Colonic mucosa (tissue), 4 donors: ENCODE measurements at regions not wholly inside any gene's neighbourhood (a gene's known extent, or its start where the extent isn't known, plus 50 kb on each side); places are given as distances from the start of the nearest gene placed in this dataset.

Experiments
- DNase-seq: peaks from one replicate; pipeline ENCODE4 v3.0.0-alpha.2; 2020
- H3K27ac ChIP-seq: fragments of 200-600 bp; one replicate; pipeline ENCODE4 v1.8.0; 2021
- H3K27me3 ChIP-seq: fragments of 200-600 bp; one replicate; pipeline ENCODE4 v1.8.0; 2021
- H3K36me3 ChIP-seq: fragments of 200-600 bp; one replicate; pipeline ENCODE4 v1.8.0; 2021
- H3K4me1 ChIP-seq: fragments of 200-600 bp; one replicate; pipeline ENCODE4 v1.8.0; 2021; ENCODE audit warnings: mild to moderate bottlenecking
- H3K4me3 ChIP-seq: fragments of 200-600 bp; one replicate; pipeline ENCODE4 v1.8.0; 2021
- H3K9ac ChIP-seq, 2 donors: one replicate each; pipeline ENCODE4 v1.7.0; 2013; ENCODE audit warnings: control low read depth in 2 of 2, low read depth in 2 of 2, low read length in 2 of 2
- H3K9me3 ChIP-seq: fragments of 200-600 bp; one replicate; pipeline ENCODE4 v1.8.0; 2021
- intact Hi-C: fragments of 100-400 bp; cut with DNase I; formaldehyde crosslinking; loops from one replicate; pipeline ENCODE4 v1.14.1; 2022
- TF ChIP-seq, protein P1 (sequence below): fragments of 200-600 bp; IDR thresholded peaks from one replicate; pipeline ENCODE4 v1.8.0; 2022; ENCODE audit warnings: antibody characterized with exemption, mild to moderate bottlenecking
- donor health status: healthy.
- donor health status: DM: no; HTN: no; CAD: no.
- donor health status: DM: no; HTN: no; CAD: no.

DNA sequence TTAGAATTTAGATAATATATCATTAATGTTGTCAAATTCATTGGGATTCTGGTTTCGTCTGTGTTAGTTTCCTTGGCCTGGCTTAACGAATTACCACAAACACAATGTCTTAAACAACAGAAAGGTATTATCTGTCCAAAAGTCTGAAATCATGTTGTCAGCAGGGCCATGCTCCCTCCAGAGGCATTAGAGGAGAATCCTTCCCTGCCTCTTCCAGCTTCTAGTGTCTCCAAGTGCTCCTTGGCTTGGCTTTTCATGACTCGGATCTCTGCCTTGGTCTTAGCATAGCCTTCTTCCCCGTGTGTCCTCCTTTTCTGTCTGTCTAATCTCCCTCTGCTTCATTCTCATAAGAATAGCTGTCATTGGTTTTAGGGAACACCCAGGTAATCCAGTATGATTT, 482.5 kb downstream of the SEMA3D start:
- no peak for DNase-seq
- intact Hi-C loops: no loop called here
- TF ChIP-seq, protein P1, sequence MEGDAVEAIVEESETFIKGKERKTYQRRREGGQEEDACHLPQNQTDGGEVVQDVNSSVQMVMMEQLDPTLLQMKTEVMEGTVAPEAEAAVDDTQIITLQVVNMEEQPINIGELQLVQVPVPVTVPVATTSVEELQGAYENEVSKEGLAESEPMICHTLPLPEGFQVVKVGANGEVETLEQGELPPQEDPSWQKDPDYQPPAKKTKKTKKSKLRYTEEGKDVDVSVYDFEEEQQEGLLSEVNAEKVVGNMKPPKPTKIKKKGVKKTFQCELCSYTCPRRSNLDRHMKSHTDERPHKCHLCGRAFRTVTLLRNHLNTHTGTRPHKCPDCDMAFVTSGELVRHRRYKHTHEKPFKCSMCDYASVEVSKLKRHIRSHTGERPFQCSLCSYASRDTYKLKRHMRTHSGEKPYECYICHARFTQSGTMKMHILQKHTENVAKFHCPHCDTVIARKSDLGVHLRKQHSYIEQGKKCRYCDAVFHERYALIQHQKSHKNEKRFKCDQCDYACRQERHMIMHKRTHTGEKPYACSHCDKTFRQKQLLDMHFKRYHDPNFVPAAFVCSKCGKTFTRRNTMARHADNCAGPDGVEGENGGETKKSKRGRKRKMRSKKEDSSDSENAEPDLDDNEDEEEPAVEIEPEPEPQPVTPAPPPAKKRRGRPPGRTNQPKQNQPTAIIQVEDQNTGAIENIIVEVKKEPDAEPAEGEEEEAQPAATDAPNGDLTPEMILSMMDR: no peak
- H3K27ac ChIP-seq: no peak overlapping the region
- H3K4me3 ChIP-seq: no peak overlapping the region
- H3K36me3 ChIP-seq: no peaks in the 10 kb centered on the region
- no peaks in the 10 kb centered on the region for H3K9me3 ChIP-seq
- H3K27me3 ChIP-seq: no peaks in the 10 kb centered on the region
- H3K9ac ChIP-seq: no peak overlapping the region
- no peaks in the 10 kb centered on the region for H3K4me1 ChIP-seq

DNA sequence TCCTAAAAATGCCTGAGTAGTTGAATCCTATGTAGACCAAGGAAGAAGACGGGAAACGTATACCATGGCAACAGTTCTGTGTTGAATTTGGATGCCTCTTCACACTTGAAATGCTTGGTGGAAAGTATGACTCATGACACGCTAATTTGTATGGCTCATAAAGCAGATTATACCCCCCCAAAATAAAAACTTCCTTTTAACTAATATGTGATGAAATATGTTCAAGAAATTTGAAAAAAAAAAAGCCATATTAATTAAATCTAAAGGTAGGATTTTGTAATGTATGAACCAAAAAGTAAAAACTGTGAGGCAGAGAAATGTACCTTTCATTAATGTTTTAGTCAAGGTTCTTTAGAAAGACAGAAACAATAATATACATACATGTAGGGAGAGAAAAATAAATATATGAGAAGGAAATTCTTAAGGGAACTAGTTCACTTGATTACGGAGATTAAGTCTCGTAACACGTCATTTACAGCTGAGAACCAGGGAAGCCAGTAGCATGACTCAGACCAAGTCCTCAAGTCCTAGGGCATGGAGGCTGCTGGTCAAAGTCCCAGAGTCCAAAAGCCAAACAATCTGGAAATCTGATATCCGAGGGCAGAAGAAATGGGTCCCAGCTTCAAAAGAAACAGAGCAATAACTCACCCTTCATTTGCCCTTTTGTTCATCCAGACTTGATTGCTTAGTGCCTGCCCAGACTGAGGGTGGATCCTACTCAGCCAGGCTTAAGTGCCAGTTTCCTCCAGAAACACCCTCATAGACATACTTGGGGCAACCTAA, 485.1 kb downstream of the SEMA3D start:
- no peak overlapping the region for H3K27ac ChIP-seq
- intact Hi-C loops: no loop called here
- H3K36me3 ChIP-seq: no peaks in the 10 kb centered on the region
- TF ChIP-seq, protein P1: no peak
- no peak overlapping the region for H3K9ac ChIP-seq
- H3K9me3 ChIP-seq: no peaks in the 10 kb centered on the region
- DNase-seq: peak; percentile 28
- H3K27me3 ChIP-seq: no peaks in the 10 kb centered on the region
- no peaks in the 10 kb centered on the region for H3K4me1 ChIP-seq
- no peak overlapping the region for H3K4me3 ChIP-seq

DNA sequence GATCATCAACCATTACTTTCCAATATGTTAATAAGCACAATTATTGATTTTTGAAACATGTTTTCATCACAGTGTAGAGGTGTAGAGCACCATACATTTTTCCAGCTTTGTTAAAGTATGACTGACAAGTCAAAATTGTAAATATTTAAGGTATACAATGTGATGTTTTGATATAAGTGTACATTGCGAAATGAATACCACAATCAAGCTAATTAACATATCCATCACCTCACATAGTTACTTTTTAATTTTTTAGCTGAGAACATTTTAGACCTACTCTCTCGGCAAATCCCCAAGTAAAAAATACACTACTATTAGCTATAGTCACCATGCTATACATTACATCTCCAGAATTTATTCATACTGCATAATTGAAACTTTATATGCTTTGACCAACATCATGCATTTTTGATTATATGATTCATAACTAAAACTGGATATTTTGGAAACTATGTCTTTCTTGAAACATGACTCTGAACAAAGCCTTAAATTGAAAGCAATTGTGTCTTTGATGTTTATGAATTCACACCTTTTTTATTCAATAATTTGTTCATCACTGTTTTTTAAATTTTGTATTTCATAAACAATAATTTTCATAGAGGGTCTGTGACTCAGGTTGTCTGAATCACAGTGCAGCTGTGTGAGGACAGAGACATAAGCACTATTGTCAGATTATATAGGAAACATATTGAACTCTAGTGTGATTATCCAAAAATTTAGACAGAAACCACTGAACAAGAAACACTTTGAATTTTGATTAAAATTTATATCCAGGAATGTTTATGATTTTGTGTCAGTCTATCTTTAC, 486.1 kb downstream of the SEMA3D start:
- no peak overlapping the region for H3K9ac ChIP-seq
- TF ChIP-seq, protein P1: no peak
- H3K36me3 ChIP-seq: no peaks in the 10 kb centered on the region
- H3K27ac ChIP-seq: no peak overlapping the region
- no peaks in the 10 kb centered on the region for H3K4me1 ChIP-seq
- no peak for DNase-seq
- intact Hi-C loops: no loop called here
- no peaks in the 10 kb centered on the region for H3K27me3 ChIP-seq
- no peaks in the 10 kb centered on the region for H3K9me3 ChIP-seq
- H3K4me3 ChIP-seq: no peak overlapping the region

DNA sequence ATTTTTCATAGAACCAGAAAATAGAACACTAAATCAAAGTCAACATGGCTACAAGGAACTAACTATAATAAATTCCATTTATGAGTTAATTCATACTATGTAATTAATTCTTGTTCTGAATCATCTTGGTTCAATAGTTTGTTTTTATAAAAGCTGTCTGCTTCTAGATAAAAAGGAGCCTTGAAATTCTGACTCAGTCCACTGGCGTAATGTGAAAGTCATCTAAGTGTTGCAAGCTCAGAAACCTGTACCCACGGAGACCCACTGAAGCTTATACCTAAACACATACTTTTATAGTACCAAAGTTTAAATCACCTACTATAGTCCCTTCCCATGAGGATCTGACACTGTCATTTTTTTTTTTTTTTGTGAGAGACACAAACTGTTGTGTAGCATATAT, 489.4 kb downstream of the SEMA3D start:
- no peaks in the 10 kb centered on the region for H3K4me1 ChIP-seq
- intact Hi-C loops: no loop called here
- no peak overlapping the region for H3K4me3 ChIP-seq
- no peak overlapping the region for H3K27ac ChIP-seq
- no peaks in the 10 kb centered on the region for H3K27me3 ChIP-seq
- H3K9me3 ChIP-seq: no peaks in the 10 kb centered on the region
- no peak overlapping the region for H3K9ac ChIP-seq
- TF ChIP-seq, protein P1: no peak
- H3K36me3 ChIP-seq: no peaks in the 10 kb centered on the region
- no peak for DNase-seq

DNA sequence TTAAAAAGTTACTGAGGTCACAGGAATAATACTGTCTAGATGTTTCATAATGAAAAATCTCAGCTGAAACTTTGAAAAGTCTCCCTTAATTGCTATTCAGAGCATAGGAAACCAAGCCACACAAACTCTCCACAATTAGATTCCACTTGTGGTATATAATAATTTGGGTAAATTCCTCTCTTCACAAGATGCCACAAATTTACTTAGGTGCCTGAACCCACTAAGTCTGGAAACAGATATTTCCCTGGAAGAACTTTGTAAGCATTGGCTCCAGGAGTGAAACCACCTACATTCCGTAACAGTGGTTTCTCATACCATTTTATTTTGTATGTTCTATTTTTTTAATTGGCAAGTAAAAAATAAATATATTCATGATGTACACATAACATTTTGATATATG, 493.4 kb downstream of the SEMA3D start:
- Histone ChIP-seq H3K36me3 (no peaks in the 10 kb centered on the region), H3K27me3 (no peaks in the 10 kb centered on the region), H3K9ac (no peak overlapping the region), H3K9me3 (no peaks in the 10 kb centered on the region), H3K4me3 (no peak overlapping the region), H3K4me1 (no peaks in the 10 kb centered on the region), H3K27ac (no peak overlapping the region)
- no peak for DNase-seq
- TF ChIP-seq, protein P1: no peak
- intact Hi-C loops: no loop called here
